ENCODE measurements at regions not wholly inside any gene's neighbourhood (a gene's known extent, or its start where the extent isn't known, plus 50 kb on each side); places are given as distances from the start of the nearest gene placed in this dataset.
A peak's percentile ranks its signal among the peaks of the same experiment; 100 is the strongest.
"Not testable (repeated sequence)": the region's sequence is repeated elsewhere in the genome, so short reads cannot be mapped to it uniquely, and the experiment has no call there.

GRCh38 chr10:93127642-93128215 lies 54.0 kb downstream of the CYP26A1 start:
- H3K27ac ChIP-seq; intact Hi-C loops (cut with DNase I; ENCODE audit: low total_unique reads); H3K4me3 ChIP-seq; H3K4me1 ChIP-seq; H3K36me3 ChIP-seq; DNase-seq (ENCODE audit: low spot score in 2 of 2); H3K27me3 ChIP-seq: not testable (repeated sequence)
- peaks cover 14 to 15% of the 10 kb centered on the region in 2 donors for H3K9me3 ChIP-seq

DNA sequence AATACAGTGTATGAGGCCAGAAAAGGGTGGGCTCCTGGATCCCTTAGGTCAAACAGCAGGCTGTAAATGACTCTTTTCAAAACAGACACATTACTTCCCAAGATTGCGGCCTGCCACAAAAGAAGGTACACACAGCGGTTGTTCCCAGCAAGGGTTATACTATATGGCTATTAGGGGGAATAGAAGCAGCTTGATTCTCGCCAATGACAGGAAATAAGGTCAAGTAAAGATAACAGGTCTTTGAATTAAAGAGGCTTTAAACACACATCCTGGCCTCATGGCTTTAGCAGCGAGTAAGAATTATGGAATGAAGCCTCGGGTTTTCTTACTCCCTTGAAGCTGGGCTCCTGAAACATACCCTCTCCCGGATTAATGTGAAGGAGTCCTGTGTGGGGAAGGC lies 58.3 kb downstream of the CYP26A1 start:
- Histone ChIP-seq H3K9me3 (peaks cover 5% of the 10 kb centered on the region in 2 donors), H3K27ac (no peak overlapping the region), H3K4me3 (no peak overlapping the region), H3K27me3 (no peaks in the 10 kb centered on the region), H3K36me3 (no peaks in the 10 kb centered on the region), H3K4me1 (no peaks in the 10 kb centered on the region)
- no peak for DNase-seq (ENCODE audit: low spot score in 2 of 2)
- TF ChIP-seq POLR2AphosphoS5 (IDR thresholded peaks at IDR 0.05): no peak
- no peak for TF ChIP-seq POLR2A (IDR thresholded peaks at IDR 0.05)
- TF ChIP-seq, protein P1, sequence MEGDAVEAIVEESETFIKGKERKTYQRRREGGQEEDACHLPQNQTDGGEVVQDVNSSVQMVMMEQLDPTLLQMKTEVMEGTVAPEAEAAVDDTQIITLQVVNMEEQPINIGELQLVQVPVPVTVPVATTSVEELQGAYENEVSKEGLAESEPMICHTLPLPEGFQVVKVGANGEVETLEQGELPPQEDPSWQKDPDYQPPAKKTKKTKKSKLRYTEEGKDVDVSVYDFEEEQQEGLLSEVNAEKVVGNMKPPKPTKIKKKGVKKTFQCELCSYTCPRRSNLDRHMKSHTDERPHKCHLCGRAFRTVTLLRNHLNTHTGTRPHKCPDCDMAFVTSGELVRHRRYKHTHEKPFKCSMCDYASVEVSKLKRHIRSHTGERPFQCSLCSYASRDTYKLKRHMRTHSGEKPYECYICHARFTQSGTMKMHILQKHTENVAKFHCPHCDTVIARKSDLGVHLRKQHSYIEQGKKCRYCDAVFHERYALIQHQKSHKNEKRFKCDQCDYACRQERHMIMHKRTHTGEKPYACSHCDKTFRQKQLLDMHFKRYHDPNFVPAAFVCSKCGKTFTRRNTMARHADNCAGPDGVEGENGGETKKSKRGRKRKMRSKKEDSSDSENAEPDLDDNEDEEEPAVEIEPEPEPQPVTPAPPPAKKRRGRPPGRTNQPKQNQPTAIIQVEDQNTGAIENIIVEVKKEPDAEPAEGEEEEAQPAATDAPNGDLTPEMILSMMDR (IDR thresholded peaks at IDR 0.05): no peak
- intact Hi-C loops (cut with DNase I; ENCODE audit: low total_unique reads): no loop called here

DNA sequence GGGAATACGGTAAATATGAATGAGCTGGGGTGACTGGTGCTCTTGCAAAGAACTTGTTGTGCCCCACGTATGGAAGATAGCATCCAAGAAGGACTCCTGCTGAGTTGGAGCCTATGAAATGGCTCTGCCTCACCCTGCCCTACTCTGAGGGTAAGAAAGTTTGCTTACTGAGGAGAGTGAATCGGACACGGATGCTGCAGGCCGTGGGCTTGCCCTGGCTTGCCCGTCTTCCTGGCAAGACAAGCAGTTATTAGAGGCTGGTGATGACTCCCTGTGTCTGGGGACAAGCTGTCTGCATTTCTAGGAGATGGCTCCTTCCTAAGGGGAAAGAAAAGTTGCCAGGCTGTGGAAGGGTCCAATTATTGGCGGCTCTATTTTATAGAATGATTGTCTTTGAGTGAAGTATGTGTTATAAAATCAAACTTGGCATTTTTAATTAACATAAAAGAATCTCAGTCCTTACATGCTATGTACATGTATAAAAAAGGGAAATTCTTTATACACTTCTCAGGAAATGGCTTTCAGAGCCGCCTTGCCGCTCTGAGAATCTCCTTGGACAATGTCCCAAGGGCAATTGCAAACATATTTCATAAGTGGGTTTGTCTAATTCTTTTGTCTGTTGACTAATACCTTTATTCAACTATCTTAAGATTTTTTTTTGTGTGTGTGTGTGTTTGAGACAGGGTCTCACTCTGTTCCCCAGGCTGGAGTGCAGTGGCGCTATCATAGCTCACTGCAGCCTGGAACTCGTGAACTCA lies 64.6 kb downstream of the CYP26A1 start:
- Histone ChIP-seq H3K4me1 (no peaks in the 10 kb centered on the region), H3K36me3 (no peaks in the 10 kb centered on the region), H3K27ac (peak overlapping the region; percentile 69 to 77), H3K27me3 (no peaks in the 10 kb centered on the region), H3K9me3 (no peaks in the 10 kb centered on the region), H3K4me3 (no peak overlapping the region)
- TF ChIP-seq POLR2A (IDR thresholded peaks at IDR 0.05) (no peak), POLR2AphosphoS5 (IDR thresholded peaks at IDR 0.05) (peak in 1 of 3 donors; percentile 22)
- peak in 1 of 2 donors; percentile 82 for DNase-seq (ENCODE audit: low spot score in 2 of 2)
- intact Hi-C loops (cut with DNase I; ENCODE audit: low total_unique reads): no loop called here

- H3K27ac ChIP-seq: peak overlapping the region; percentile 69 to 77
- H3K4me3 ChIP-seq: no peak overlapping the region
- H3K27me3 ChIP-seq: no peaks in the 10 kb centered on the region
- H3K36me3 ChIP-seq: no peaks in the 10 kb centered on the region
- TF ChIP-seq, protein P1 (IDR thresholded peaks at IDR 0.05): no peak
- TF ChIP-seq POLR2AphosphoS5 (IDR thresholded peaks at IDR 0.05) (no peak), POLR2A (IDR thresholded peaks at IDR 0.05) (no peak)
- no peaks in the 10 kb centered on the region for H3K4me1 ChIP-seq
- intact Hi-C loops (cut with DNase I; ENCODE audit: low total_unique reads): no loop called here
- no peak for DNase-seq (ENCODE audit: low spot score in 2 of 2)
- H3K9me3 ChIP-seq: no peaks in the 10 kb centered on the region
Observed at GRCh38 chr10:93139059-93139655, 65.5 kb downstream of the CYP26A1 start.

- no peaks in the 10 kb centered on the region for H3K9me3 ChIP-seq
- intact Hi-C loops (cut with DNase I; ENCODE audit: low total_unique reads): no loop called here
- H3K27me3 ChIP-seq: no peaks in the 10 kb centered on the region
- H3K27ac ChIP-seq: no peak overlapping the region
- TF ChIP-seq POLR2A (IDR thresholded peaks at IDR 0.05) (no peak), POLR2AphosphoS5 (IDR thresholded peaks at IDR 0.05) (no peak)
- TF ChIP-seq, protein P1 (IDR thresholded peaks at IDR 0.05): no peak
- no peaks in the 10 kb centered on the region for H3K36me3 ChIP-seq
- no peak for DNase-seq (ENCODE audit: low spot score in 2 of 2)
- no peak overlapping the region for H3K4me3 ChIP-seq
- H3K4me1 ChIP-seq: no peaks in the 10 kb centered on the region
Observed at GRCh38 chr10:93142534-93142933, 68.8 kb downstream of the CYP26A1 start.

GRCh38 chr10:93143281-93143680 lies 69.6 kb downstream of the CYP26A1 start:
- Histone ChIP-seq H3K27ac (no peak overlapping the region), H3K27me3 (no peaks in the 10 kb centered on the region), H3K36me3 (no peaks in the 10 kb centered on the region), H3K9me3 (no peaks in the 10 kb centered on the region), H3K4me1 (no peaks in the 10 kb centered on the region), H3K4me3 (no peak overlapping the region)
- no peak for DNase-seq (ENCODE audit: low spot score in 2 of 2)
- TF ChIP-seq, protein P1 (IDR thresholded peaks at IDR 0.05): no peak
- TF ChIP-seq POLR2AphosphoS5 (IDR thresholded peaks at IDR 0.05) (no peak), POLR2A (IDR thresholded peaks at IDR 0.05) (no peak)
- intact Hi-C loops (cut with DNase I; ENCODE audit: low total_unique reads): no loop called here

Data from breast epithelium (tissue), 4 donors.